Neural crest cell (in vitro differentiated cells): ENCODE measurements at regions not wholly inside any gene's neighbourhood (a gene's known extent, or its start where the extent isn't known, plus 50 kb on each side); places are given as distances from the start of the nearest gene placed in this dataset.

Source experiments
- DNase-seq: peaks from one replicate; pipeline ENCODE4 v3.0.0; 2021; ENCODE audit warnings: low read depth, mixed read lengths, low spot score
- H3K27ac Mint-ChIP-seq: one replicate; pipeline ENCODE4 v1.8.0; 2021; ENCODE audit warnings: mild to moderate bottlenecking, mixed read lengths; ENCODE audit not compliant: unreplicated experiment
- H3K27me3 Mint-ChIP-seq: 2 replicates; pipeline ENCODE4 v1.8.0; 2021; ENCODE audit warnings: low read depth, mild to moderate bottlenecking, mixed read lengths
- H3K36me3 Mint-ChIP-seq: 2 replicates; pipeline ENCODE4 v1.8.0; 2021; ENCODE audit warnings: low read depth, mild to moderate bottlenecking, mixed read lengths
- H3K4me1 Mint-ChIP-seq: 2 replicates; pipeline ENCODE4 v1.8.0; 2021; ENCODE audit warnings: mixed read lengths
- H3K4me3 Mint-ChIP-seq: one replicate; pipeline ENCODE4 v1.8.0; 2021; ENCODE audit warnings: mild to moderate bottlenecking, mixed read lengths
- H3K9me3 Mint-ChIP-seq: 2 replicates; pipeline ENCODE4 v1.8.0; 2021; ENCODE audit warnings: mixed read lengths
- TF ChIP-seq, protein P1 (sequence below): fragments of 200-600 bp; sonication (generic); conservative IDR thresholded peaks from 2 replicates; pipeline ENCODE4 v1.5.0; 2021; ENCODE audit warnings: antibody characterized with exemption, mild to moderate bottlenecking

DNA sequence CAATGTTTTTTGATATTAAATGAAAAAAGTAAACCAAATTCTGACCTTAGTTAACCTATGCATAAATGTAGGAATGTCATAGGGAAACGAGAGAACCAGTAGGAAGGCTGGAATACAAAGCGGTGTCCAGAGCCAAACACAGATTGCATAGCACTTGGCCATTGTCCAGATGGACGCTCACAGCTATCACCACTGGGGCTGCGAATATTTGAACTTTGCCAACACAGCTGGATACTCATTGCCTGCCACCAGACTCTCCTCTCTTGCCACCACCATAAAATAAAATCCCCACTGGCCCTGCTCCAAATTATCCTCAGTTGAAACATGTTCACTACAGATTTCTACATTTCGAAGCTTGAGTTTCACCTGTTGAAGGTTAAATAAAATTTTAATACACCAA lies 159.3 kb upstream of the GULP1 start:
- TF ChIP-seq, protein P1, sequence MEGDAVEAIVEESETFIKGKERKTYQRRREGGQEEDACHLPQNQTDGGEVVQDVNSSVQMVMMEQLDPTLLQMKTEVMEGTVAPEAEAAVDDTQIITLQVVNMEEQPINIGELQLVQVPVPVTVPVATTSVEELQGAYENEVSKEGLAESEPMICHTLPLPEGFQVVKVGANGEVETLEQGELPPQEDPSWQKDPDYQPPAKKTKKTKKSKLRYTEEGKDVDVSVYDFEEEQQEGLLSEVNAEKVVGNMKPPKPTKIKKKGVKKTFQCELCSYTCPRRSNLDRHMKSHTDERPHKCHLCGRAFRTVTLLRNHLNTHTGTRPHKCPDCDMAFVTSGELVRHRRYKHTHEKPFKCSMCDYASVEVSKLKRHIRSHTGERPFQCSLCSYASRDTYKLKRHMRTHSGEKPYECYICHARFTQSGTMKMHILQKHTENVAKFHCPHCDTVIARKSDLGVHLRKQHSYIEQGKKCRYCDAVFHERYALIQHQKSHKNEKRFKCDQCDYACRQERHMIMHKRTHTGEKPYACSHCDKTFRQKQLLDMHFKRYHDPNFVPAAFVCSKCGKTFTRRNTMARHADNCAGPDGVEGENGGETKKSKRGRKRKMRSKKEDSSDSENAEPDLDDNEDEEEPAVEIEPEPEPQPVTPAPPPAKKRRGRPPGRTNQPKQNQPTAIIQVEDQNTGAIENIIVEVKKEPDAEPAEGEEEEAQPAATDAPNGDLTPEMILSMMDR, result no peak
- Mint-ChIP-seq H3K9me3 (no peaks in the 10 kb centered on the region), H3K36me3 (no peaks in the 10 kb centered on the region), H3K4me1 (no peaks in the 10 kb centered on the region), H3K27me3 (no peaks in the 10 kb centered on the region), H3K4me3 (no peak overlapping the region), H3K27ac (no peak overlapping the region)
- no peak for DNase-seq

DNA sequence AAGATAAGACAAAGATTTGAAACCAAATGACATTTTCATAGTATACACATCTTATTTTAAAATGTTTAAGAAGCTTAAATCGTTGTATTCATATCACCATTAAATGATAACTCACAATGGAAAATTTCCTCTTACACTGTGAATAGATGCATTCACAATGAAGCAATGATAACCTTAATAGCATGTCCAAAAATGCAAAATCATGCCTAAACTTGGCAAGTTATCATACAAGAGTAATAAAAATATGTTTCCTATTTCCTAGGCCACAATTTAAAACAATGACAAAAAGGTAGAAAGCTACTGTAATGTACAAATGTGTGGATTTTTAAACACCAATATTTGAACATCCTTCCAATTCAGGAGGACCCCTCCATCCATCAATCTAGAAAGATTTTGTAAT lies 157.4 kb upstream of the GULP1 start:
- Mint-ChIP-seq H3K27me3 (no peaks in the 10 kb centered on the region), H3K9me3 (no peaks in the 10 kb centered on the region), H3K4me3 (no peak overlapping the region), H3K36me3 (no peaks in the 10 kb centered on the region), H3K27ac (no peak overlapping the region), H3K4me1 (no peaks in the 10 kb centered on the region)
- TF ChIP-seq, protein P1, result no peak
- DNase-seq, result no peak

DNA sequence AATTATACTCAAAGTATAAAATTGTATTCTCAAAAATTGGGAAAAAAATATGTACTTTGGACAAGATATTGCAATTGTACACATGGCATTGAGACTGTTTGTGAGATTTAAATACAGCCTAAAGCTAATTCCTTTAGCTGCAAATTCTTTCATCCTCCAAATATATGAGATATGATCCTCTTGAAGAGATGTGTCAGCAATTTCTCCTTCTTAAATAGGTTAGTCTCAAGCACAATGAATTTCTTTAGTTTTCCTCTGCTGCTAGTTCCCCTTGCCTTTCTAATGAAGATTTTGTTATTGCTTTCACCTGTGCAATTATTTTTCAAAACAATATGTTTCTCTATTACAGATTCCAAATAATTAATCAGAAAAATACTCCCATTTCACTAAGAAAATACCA lies 153.4 kb upstream of the GULP1 start:
- TF ChIP-seq, protein P1, result no peak
- H3K4me3 Mint-ChIP-seq, result no peak overlapping the region
- DNase-seq, result no peak
- H3K9me3 Mint-ChIP-seq, result no peaks in the 10 kb centered on the region
- no peak overlapping the region for H3K27ac Mint-ChIP-seq
- H3K36me3 Mint-ChIP-seq, result no peaks in the 10 kb centered on the region
- no peaks in the 10 kb centered on the region for H3K27me3 Mint-ChIP-seq
- no peaks in the 10 kb centered on the region for H3K4me1 Mint-ChIP-seq

DNA sequence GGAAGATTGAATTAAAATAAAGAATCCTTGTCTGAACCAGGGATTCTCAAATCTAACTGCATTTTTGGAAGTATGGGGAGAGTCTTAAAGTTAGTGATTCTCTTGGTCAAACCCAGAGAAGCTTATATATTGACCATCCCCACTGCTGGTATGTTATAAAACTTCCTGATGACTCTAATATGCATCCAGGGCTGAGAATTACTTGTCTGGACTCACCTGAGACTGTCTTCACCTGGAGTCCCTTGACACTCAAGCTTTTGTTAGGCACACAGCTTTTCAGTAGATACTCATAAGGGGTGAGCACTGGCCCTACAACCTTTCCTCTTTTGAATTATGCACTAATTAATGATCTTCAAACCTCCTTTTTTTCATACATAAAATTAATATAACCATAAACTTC lies 149.6 kb upstream of the GULP1 start:
- no peak for DNase-seq
- Mint-ChIP-seq H3K27ac (no peak overlapping the region), H3K27me3 (no peaks in the 10 kb centered on the region), H3K4me3 (no peak overlapping the region), H3K9me3 (no peaks in the 10 kb centered on the region), H3K4me1 (no peaks in the 10 kb centered on the region), H3K36me3 (no peaks in the 10 kb centered on the region)
- TF ChIP-seq, protein P1, result no peak

DNA sequence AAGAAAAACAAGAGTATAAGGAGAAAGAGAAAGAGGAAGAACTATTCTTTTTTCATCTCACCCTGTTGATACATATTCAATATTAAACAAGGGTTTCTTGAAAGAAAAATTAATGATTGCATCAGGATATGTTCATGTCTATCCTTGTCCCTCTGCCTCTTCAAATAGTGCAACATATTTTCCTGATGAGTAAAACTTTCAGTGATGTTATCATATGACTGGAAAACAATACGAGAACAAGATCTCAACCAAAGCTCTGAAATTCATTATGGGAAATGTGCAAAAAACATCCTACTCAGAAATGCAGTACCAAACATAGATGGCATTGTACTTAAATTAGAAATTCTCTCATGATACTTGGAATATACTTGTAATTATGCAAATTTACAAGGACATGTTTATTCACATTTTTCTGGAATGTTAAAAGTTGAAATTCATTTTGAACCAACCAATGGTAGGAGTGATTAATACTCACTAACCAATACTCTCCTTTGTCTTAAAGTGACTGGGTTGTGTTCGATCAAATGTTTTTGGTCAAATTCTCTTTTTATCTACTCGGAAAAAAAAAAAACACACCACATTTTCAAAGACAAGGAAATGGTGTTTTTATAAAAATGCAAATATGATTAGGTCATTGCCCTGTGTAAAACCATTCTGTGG lies 148.9 kb upstream of the GULP1 start:
- DNase-seq, result no peak
- H3K27me3 Mint-ChIP-seq, result no peaks in the 10 kb centered on the region

More for the DNA sequence above, 148.9 kb upstream of the GULP1 start:
- no peak overlapping the region for H3K4me3 Mint-ChIP-seq
- no peak overlapping the region for H3K27ac Mint-ChIP-seq
- no peaks in the 10 kb centered on the region for H3K9me3 Mint-ChIP-seq
- no peaks in the 10 kb centered on the region for H3K36me3 Mint-ChIP-seq
- TF ChIP-seq, protein P1, result no peak
- no peaks in the 10 kb centered on the region for H3K4me1 Mint-ChIP-seq
